IMR-90 (cell line): ENCODE measurements at regions not wholly inside any gene's neighbourhood (a gene's known extent, or its start where the extent isn't known, plus 50 kb on each side); places are given as distances from the start of the nearest gene placed in this dataset.

Experiments used
- CEBPB ChIP-seq: IDR thresholded peaks from 2 replicates; pipeline ENCODE4 v1.6.1; 2012; ENCODE audit warnings: low read depth, low read length, improper control_type of control experiment
- CTCF ChIP-seq: conservative IDR thresholded peaks from 2 replicates; pipeline ENCODE4 v1.5.1; 2012; ENCODE audit warnings: mild to moderate bottlenecking, low read depth, low read length, improper control_type of control experiment
- FOS ChIP-seq: fragments of 150-350 bp; IDR thresholded peaks from 2 replicates; pipeline ENCODE4 v1.6.1; 2016; ENCODE audit warnings: low read depth, low read length
- NFE2L2 ChIP-seq: fragments of 150-350 bp; IDR thresholded peaks from 2 replicates; pipeline ENCODE4 v1.6.1; 2016; ENCODE audit warnings: low read depth, mild to moderate bottlenecking, low read length
- POLR2A ChIP-seq: IDR thresholded peaks from 2 replicates; pipeline ENCODE4 v1.6.1; 2012; ENCODE audit warnings: mild to moderate bottlenecking, low read depth, low read length

DNA sequence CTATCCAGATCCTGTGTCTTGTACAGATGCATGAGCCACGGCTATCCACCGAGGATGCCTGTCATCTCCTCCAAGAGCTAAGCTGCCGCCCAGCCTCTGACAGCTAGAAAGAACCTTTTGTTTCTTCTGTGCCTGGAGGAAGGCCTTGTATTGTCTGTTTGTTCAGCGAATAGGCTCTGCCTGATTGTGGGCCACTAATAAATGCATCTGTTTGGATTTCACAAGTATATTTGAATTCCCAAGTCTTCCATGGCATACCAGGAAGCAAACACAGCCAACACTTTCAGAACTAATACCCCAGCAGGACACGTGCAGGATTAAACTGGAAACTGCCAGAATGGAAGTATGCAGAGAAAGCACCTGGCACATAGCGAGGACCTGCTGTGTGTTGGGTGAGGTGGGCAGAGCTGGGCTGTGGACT is 92.7 kb upstream of the NEURL1B start:
- TF ChIP-seq CEBPB: no peak
- no peak for TF ChIP-seq FOS
- no peak for TF ChIP-seq CTCF
- no peak for TF ChIP-seq POLR2A
- TF ChIP-seq NFE2L2: no peak
